HG03097 (cell line): ENCODE measurements at regions not wholly inside any gene's neighbourhood (a gene's known extent, or its start where the extent isn't known, plus 50 kb on each side); places are given as distances from the start of the nearest gene placed in this dataset.
"Not testable (repeated sequence)": the region's sequence is repeated elsewhere in the genome, so short reads cannot be mapped to it uniquely, and the experiment has no call there.

ENCODE experiments used
- ATAC-seq: cut with Tn5 transposase; IDR thresholded peaks from one replicate; pipeline ENCODE4 v1.9.1; 2021; ENCODE audit not compliant: unreplicated experiment, low FRiP score

- ATAC-seq, result no peak
Observed at GRCh38 chr10:62690703-62691102, 113.8 kb upstream of the ADO start.

GRCh38 chr10:62691336-62691735 lies 113.2 kb upstream of the ADO start:
- no peak for ATAC-seq

- no peak for ATAC-seq
Observed at GRCh38 chr10:62692085-62692484, 112.4 kb upstream of the ADO start.

GRCh38 chr10:62693306-62693705 lies 111.2 kb upstream of the ADO start:
- ATAC-seq, result no peak

- no peak for ATAC-seq
Observed at GRCh38 chr10:62694537-62695126, 109.9 kb upstream of the ADO start.

- ATAC-seq, result no peak
Observed at GRCh38 chr10:62696798-62697197, 107.7 kb upstream of the ADO start.

- ATAC-seq, result no peak
Observed at GRCh38 chr10:62699148-62699547, 105.4 kb upstream of the ADO start.

GRCh38 chr10:62704121-62704520 lies 100.4 kb upstream of the ADO start:
- ATAC-seq, result not testable (repeated sequence)

GRCh38 chr10:62705789-62706188 lies 98.7 kb upstream of the ADO start:
- ATAC-seq, result no peak

- no peak for ATAC-seq
Observed at GRCh38 chr10:62707810-62708209, 96.7 kb upstream of the ADO start.

GRCh38 chr10:62708569-62708968 lies 96.0 kb upstream of the ADO start:
- peak; percentile 47 for ATAC-seq

GRCh38 chr10:62709200-62709599 lies 95.3 kb upstream of the ADO start:
- ATAC-seq, result no peak

GRCh38 chr10:62710182-62710581 lies 94.3 kb upstream of the ADO start:
- ATAC-seq, result no peak

GRCh38 chr10:62715383-62715782 lies 89.1 kb upstream of the ADO start:
- ATAC-seq, result no peak

GRCh38 chr10:62718585-62718984 lies 85.9 kb upstream of the ADO start:
- no peak for ATAC-seq

- no peak for ATAC-seq
Observed at GRCh38 chr10:62719061-62719460, 85.5 kb upstream of the ADO start.

- ATAC-seq, result no peak
Observed at GRCh38 chr10:62721687-62722086, 82.8 kb upstream of the ADO start.

- ATAC-seq, result no peak
Observed at GRCh38 chr10:62723375-62723774, 81.1 kb upstream of the ADO start.

GRCh38 chr10:62724465-62724864 lies 80.1 kb upstream of the ADO start:
- ATAC-seq, result no peak

GRCh38 chr10:62726142-62726541 lies 78.4 kb upstream of the ADO start:
- peak; percentile 70 for ATAC-seq

- no peak for ATAC-seq
Observed at GRCh38 chr10:62726638-62727037, 77.9 kb upstream of the ADO start.

GRCh38 chr10:62727934-62728333 lies 76.6 kb upstream of the ADO start:
- no peak for ATAC-seq

GRCh38 chr10:62728479-62728878 lies 76.0 kb upstream of the ADO start:
- no peak for ATAC-seq
